IMR-90 (cell line): ENCODE measurements at regions not wholly inside any gene's neighbourhood (a gene's known extent, or its start where the extent isn't known, plus 50 kb on each side); places are given as distances from the start of the nearest gene placed in this dataset.

Experiments
- ATAC-seq: fragments of 200-7000 bp; cut with Tn5 transposase; 2 replicates; pipeline ENCODE4 v1.9.1; 2020; ENCODE audit warnings: low read depth, mild to moderate bottlenecking, moderate library complexity
- BruUV-seq: library from RNA; stranded (reverse); fragments of 400-500 nt; replicated peaks from 2 replicates; lab custom pipeline; 2021; lab: Mats Ljungman, UMichigan
- CTCF ChIA-PET: fragments of 300-600 bp; formaldehyde crosslinking; extraction: SDS; loops from one replicate; lab custom pipeline; 2021; ENCODE audit warnings: antibody characterized with exemption; lab: Yijun Ruan, JAX
- POLR2A ChIA-PET: fragments of 300-600 bp; sonication (Branson Sonifier 250); formaldehyde crosslinking; loops from one replicate; lab custom pipeline; 2022; ENCODE audit warnings: antibody characterized with exemption; ENCODE audit not compliant: unreplicated experiment; lab: Charles Lee
- DNase-seq: peaks from one replicate; pipeline ENCODE4 v3.0.0; 2013
- H2AFZ ChIP-seq: replicated peaks from 2 replicates; pipeline ENCODE3; 2013; ENCODE audit warnings: low read length, mild to moderate bottlenecking; ENCODE audit not compliant: poor library complexity
- H2AK5ac ChIP-seq: 2 replicates; pipeline ENCODE4 v1.6.1; 2013; ENCODE audit warnings: low read depth, low read length, inconsistent platforms
- H2AK9ac ChIP-seq: replicated peaks from 2 replicates; pipeline ENCODE3; 2013; ENCODE audit warnings: mild to moderate bottlenecking, low read depth, low read length, moderate library complexity; ENCODE audit not compliant: poor library complexity
- H2BK120ac ChIP-seq: 2 replicates; pipeline ENCODE4 v1.6.1; 2013; ENCODE audit warnings: low read depth, low read length, inconsistent platforms
- H2BK15ac ChIP-seq: 3 replicates; pipeline ENCODE4 v1.6.1; 2013; ENCODE audit warnings: low read depth, low read length, inconsistent platforms
- H2BK20ac ChIP-seq: 2 replicates; pipeline ENCODE4 v1.6.1; 2013; ENCODE audit warnings: low read depth, mild to moderate bottlenecking, inconsistent platforms, low read length, moderate library complexity
- H2BK5ac ChIP-seq: 2 replicates; pipeline ENCODE4 v1.6.1; 2013; ENCODE audit warnings: mild to moderate bottlenecking, low read depth, low read length, inconsistent platforms; ENCODE audit not compliant: poor library complexity, severe bottlenecking
- H3K14ac ChIP-seq: replicated peaks from 2 replicates; pipeline ENCODE4 v1.6.1; 2013; ENCODE audit warnings: low read depth, low read length, inconsistent platforms
- H3K18ac ChIP-seq: 2 replicates; pipeline ENCODE4 v1.6.1; 2013; ENCODE audit warnings: low read depth, low read length, control low read depth
- H3K23ac ChIP-seq: 2 replicates; pipeline ENCODE4 v1.6.1; 2013; ENCODE audit warnings: low read depth, low read length, inconsistent platforms
- H3K27ac ChIP-seq: 2 replicates; pipeline ENCODE4 v1.5.1; 2013; ENCODE audit warnings: mild to moderate bottlenecking, control low read depth, low read length; ENCODE audit not compliant: insufficient read depth
- H3K27me3 ChIP-seq: 2 replicates; pipeline ENCODE4 v1.6.1; 2013; ENCODE audit warnings: low read length; ENCODE audit not compliant: control insufficient read depth, insufficient read depth
- H3K36me3 ChIP-seq: 2 replicates; pipeline ENCODE4 v1.6.1; 2013; ENCODE audit warnings: low read length, mixed read lengths; ENCODE audit not compliant: control insufficient read depth, insufficient read depth
- H3K4ac ChIP-seq: 2 replicates; pipeline ENCODE4 v1.6.1; 2013; ENCODE audit warnings: low read depth, low read length, inconsistent platforms
- H3K4me1 ChIP-seq: 2 replicates; pipeline ENCODE4 v1.6.1; 2013; ENCODE audit warnings: low read length, mixed read lengths; ENCODE audit not compliant: control insufficient read depth, insufficient read depth
- H3K4me2 ChIP-seq: 2 replicates; pipeline ENCODE4 v1.6.1; 2013; ENCODE audit warnings: low read depth, mild to moderate bottlenecking, control low read depth, low read length, moderate library complexity
- H3K4me3 ChIP-seq: 2 replicates; pipeline ENCODE4 v1.5.1; 2013; ENCODE audit warnings: low read depth, mild to moderate bottlenecking, control low read depth, low read length, moderate library complexity; ENCODE audit not compliant: insufficient read depth
- H3K56ac ChIP-seq: 2 replicates; pipeline ENCODE4 v1.6.1; 2013; ENCODE audit warnings: low read length, inconsistent platforms; ENCODE audit not compliant: insufficient read depth; ENCODE audit errors: extremely low read depth
- H3K79me1 ChIP-seq, 2 experiments: 2 replicates each; pipeline ENCODE4 v1.6.1; 2013; ENCODE audit warnings: low read length in 2 of 2, inconsistent platforms in 1 of 2, low read depth in 1 of 2
- H3K9ac ChIP-seq: 2 replicates; pipeline ENCODE4 v1.6.1; 2013; ENCODE audit warnings: low read depth, low read length, control low read depth
- H3K9me1 ChIP-seq: 2 replicates; pipeline ENCODE4 v1.6.1; 2013; ENCODE audit warnings: low read length, inconsistent platforms; ENCODE audit not compliant: insufficient read depth
- H3K9me3 ChIP-seq: 2 replicates; pipeline ENCODE4 v1.6.1; 2013; ENCODE audit warnings: low read length; ENCODE audit not compliant: control insufficient read depth, insufficient read depth
- H4K20me1 ChIP-seq: 2 replicates; pipeline ENCODE4 v1.6.1; 2013; ENCODE audit warnings: low read length, inconsistent platforms; ENCODE audit not compliant: insufficient read depth
- H4K5ac ChIP-seq: 2 replicates; pipeline ENCODE4 v1.6.1; 2013; ENCODE audit warnings: mild to moderate bottlenecking, low read depth, low read length, control low read depth
- H4K8ac ChIP-seq, 2 experiments: 2 replicates each; pipeline ENCODE4 v1.6.1; 2013; ENCODE audit warnings: low read depth in 2 of 2, low read length in 2 of 2, control low read depth in 1 of 2, inconsistent platforms in 1 of 2
- H4K91ac ChIP-seq: 2 replicates; pipeline ENCODE4 v1.6.1; 2013; ENCODE audit warnings: low read depth, low read length, inconsistent platforms; ENCODE audit not compliant: insufficient read depth
- MAZ ChIP-seq: IDR thresholded peaks from 2 replicates; pipeline ENCODE4 v1.6.1; 2012; ENCODE audit warnings: low read depth, mild to moderate bottlenecking, low read length, improper control_type of control experiment, moderate library complexity, borderline replicate concordance
- RAD21 ChIP-seq: IDR thresholded peaks from 2 replicates; pipeline ENCODE4 v1.6.1; 2012; ENCODE audit warnings: low read length, improper control_type of control experiment
- RCOR1 ChIP-seq: IDR thresholded peaks from 2 replicates; pipeline ENCODE4 v1.6.1; 2012; ENCODE audit warnings: mild to moderate bottlenecking, low read length, improper control_type of control experiment; ENCODE audit not compliant: insufficient replicate concordance
- RFX5 ChIP-seq: IDR thresholded peaks from 2 replicates; pipeline ENCODE4 v1.8.0; 2012; ENCODE audit warnings: low read depth, mild to moderate bottlenecking, low read length, moderate library complexity
- WGBS, 2 experiments: methylation state at CpG; one replicate each; pipeline versions ENCODE4 v1.1.5 to v1.1.7; 2013; ENCODE audit warnings: missing lambda C conversion rate in 2 of 2; ENCODE audit not compliant: insufficient read length in 1 of 2; ENCODE audit errors: extremely low coverage in 2 of 2; 5-methylcytosine and 5-hydroxymethylcytosine counted together
- dilution Hi-C: fragments of 300-500 bp; cut with HindIII; formaldehyde crosslinking; loops from one replicate; pipeline ENCODE4 v1.14.3; 2018; ENCODE audit warnings: low sequenced_read_pairs; ENCODE audit not compliant: unreplicated experiment
- in situ Hi-C: fragments of 300-500 bp; cut with MboI; formaldehyde crosslinking; loops from 3 replicates; pipeline ENCODE4 v1.14.3; 2019; ENCODE audit warnings: low sequenced_read_pairs, inconsistent platforms, mixed read lengths
- intact Hi-C: fragments of 100-400 bp; cut with micrococcal nuclease; formaldehyde crosslinking; loops from 2 replicates; pipeline ENCODE4 v1.10.0; 2022
- TF ChIP-seq, protein P1 (sequence below): fragments of 150-350 bp; IDR thresholded peaks from 2 replicates; pipeline ENCODE4 v1.6.1; 2016; ENCODE audit warnings: low read depth, mild to moderate bottlenecking, low read length, moderate library complexity, borderline replicate concordance
- TF ChIP-seq, protein P2 (sequence below): fragments of 150-350 bp; IDR thresholded peaks from 2 replicates; pipeline ENCODE4 v1.6.1; 2017; ENCODE audit warnings: mild to moderate bottlenecking, antibody characterized with exemption, low read length, low read depth

DNA sequence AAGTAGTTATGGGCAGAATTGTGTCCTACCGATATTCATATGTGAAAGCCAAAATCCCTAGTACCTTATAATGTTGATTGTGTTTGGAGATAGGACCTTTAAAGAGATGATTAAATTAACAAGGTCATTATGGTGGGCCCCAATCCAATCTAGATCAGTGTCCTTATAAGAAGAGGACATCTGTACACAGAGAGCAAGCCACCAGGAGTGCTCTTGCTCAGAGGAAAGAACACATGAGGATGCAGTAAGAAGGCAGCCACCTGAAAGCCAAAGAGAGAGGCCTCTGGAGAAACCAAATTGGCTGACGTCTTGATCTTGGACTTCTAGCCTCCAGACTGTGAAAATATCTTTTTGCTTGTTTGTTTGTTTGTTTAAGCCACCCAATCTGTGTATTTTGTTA is 1290.8 kb upstream of the PABPC4L start:
- H3K4me2 ChIP-seq = no peak overlapping the region
- TF ChIP-seq RAD21 (no peak), RCOR1 (no peak), RFX5 (no peak), MAZ (no peak)
- TF ChIP-seq, protein P1, sequence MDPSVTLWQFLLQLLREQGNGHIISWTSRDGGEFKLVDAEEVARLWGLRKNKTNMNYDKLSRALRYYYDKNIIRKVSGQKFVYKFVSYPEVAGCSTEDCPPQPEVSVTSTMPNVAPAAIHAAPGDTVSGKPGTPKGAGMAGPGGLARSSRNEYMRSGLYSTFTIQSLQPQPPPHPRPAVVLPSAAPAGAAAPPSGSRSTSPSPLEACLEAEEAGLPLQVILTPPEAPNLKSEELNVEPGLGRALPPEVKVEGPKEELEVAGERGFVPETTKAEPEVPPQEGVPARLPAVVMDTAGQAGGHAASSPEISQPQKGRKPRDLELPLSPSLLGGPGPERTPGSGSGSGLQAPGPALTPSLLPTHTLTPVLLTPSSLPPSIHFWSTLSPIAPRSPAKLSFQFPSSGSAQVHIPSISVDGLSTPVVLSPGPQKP = no peak
- TF ChIP-seq, protein P2, sequence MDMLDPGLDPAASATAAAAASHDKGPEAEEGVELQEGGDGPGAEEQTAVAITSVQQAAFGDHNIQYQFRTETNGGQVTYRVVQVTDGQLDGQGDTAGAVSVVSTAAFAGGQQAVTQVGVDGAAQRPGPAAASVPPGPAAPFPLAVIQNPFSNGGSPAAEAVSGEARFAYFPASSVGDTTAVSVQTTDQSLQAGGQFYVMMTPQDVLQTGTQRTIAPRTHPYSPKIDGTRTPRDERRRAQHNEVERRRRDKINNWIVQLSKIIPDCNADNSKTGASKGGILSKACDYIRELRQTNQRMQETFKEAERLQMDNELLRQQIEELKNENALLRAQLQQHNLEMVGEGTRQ = no peak
- ChIA-PET POLR2A (no interaction called here), CTCF (no interaction called here)
- no peak overlapping the region for H4K8ac ChIP-seq
- H3K9me3 ChIP-seq = no peaks in the 10 kb centered on the region
- H3K27ac ChIP-seq = no peak overlapping the region
- H3K4me1 ChIP-seq = no peaks in the 10 kb centered on the region
- dilution Hi-C loops (no loop called here), intact Hi-C loops (no loop called here), in situ Hi-C loops (no loop called here)
- H3K14ac ChIP-seq = no peak overlapping the region
- H3K56ac ChIP-seq = no peak overlapping the region
- no peak overlapping the region for H2BK15ac ChIP-seq
- no peak for ATAC-seq
- H4K5ac ChIP-seq = no peak overlapping the region
- H3K18ac ChIP-seq = no peak overlapping the region
- no peak overlapping the region for H3K4me3 ChIP-seq
- no peak overlapping the region for H3K23ac ChIP-seq
- H3K9me1 ChIP-seq = no peaks in the 10 kb centered on the region
- no peaks in the 10 kb centered on the region for H4K20me1 ChIP-seq
- no peak overlapping the region for H2BK5ac ChIP-seq
- no peak overlapping the region for H2AFZ ChIP-seq
- no peak overlapping the region for H4K91ac ChIP-seq
- WGBS, 2 experiments = no CpG with 5 or more reads among the region's 2 CpGs
- no peak overlapping the region for H2AK9ac ChIP-seq
- no peak for DNase-seq
- no peaks in the 10 kb centered on the region for H3K36me3 ChIP-seq
- H2BK120ac ChIP-seq = no peak overlapping the region
- no peak overlapping the region for H2AK5ac ChIP-seq
- no peaks in the 10 kb centered on the region for H3K79me1 ChIP-seq
- H3K9ac ChIP-seq = no peak overlapping the region
- H2BK20ac ChIP-seq = no peak overlapping the region
- H3K4ac ChIP-seq = no peak overlapping the region
- no TSS peak for BruUV-seq
- no peaks in the 10 kb centered on the region for H3K27me3 ChIP-seq
